SK-N-SH (cell line): ENCODE measurements at regions not wholly inside any gene's neighbourhood (a gene's known extent, or its start where the extent isn't known, plus 50 kb on each side); places are given as distances from the start of the nearest gene placed in this dataset.

Experiments
- FOXJ3 ChIP-seq: sonication (generic); formaldehyde crosslinking; IDR thresholded peaks from 2 replicates; pipeline ENCODE4 v1.5.1; 2020; ENCODE audit warnings: mild to moderate bottlenecking, missing genetic modification reagents
- GABPA ChIP-seq: IDR thresholded peaks from 2 replicates; pipeline ENCODE4 v1.4.0; 2012; ENCODE audit warnings: low read depth, mild to moderate bottlenecking
- MAX ChIP-seq: IDR thresholded peaks from 2 replicates; pipeline ENCODE4 v1.4.0; 2012; ENCODE audit warnings: low read depth
- PBX3 ChIP-seq: IDR thresholded peaks from 2 replicates; pipeline ENCODE4; 2012
- POLR2AphosphoS5 ChIP-seq: IDR thresholded peaks from 2 replicates; pipeline ENCODE4 v1.6.1; 2012; ENCODE audit warnings: low read depth, low read length
- TF ChIP-seq, protein P1 (sequence below): fragments of 200-600 bp; sonication (generic); IDR thresholded peaks from 2 replicates; pipeline ENCODE4 v1.6.1; 2017; ENCODE audit warnings: antibody characterized with exemption, mild to moderate bottlenecking, moderate library complexity

GRCh38 chrX:128717635-128718578 is 665.7 kb upstream of the ACTRT1 start:
- TF ChIP-seq POLR2AphosphoS5 (no peak), PBX3 (no peak), GABPA (no peak), FOXJ3 (CRISPR knock-in tag) (no peak), MAX (no peak)
- TF ChIP-seq, protein P1, sequence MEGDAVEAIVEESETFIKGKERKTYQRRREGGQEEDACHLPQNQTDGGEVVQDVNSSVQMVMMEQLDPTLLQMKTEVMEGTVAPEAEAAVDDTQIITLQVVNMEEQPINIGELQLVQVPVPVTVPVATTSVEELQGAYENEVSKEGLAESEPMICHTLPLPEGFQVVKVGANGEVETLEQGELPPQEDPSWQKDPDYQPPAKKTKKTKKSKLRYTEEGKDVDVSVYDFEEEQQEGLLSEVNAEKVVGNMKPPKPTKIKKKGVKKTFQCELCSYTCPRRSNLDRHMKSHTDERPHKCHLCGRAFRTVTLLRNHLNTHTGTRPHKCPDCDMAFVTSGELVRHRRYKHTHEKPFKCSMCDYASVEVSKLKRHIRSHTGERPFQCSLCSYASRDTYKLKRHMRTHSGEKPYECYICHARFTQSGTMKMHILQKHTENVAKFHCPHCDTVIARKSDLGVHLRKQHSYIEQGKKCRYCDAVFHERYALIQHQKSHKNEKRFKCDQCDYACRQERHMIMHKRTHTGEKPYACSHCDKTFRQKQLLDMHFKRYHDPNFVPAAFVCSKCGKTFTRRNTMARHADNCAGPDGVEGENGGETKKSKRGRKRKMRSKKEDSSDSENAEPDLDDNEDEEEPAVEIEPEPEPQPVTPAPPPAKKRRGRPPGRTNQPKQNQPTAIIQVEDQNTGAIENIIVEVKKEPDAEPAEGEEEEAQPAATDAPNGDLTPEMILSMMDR = no peak
